Upper lobe of left lung (tissue), 4 donors: ENCODE measurements at regions not wholly inside any gene's neighbourhood (a gene's known extent, or its start where the extent isn't known, plus 50 kb on each side); places are given as distances from the start of the nearest gene placed in this dataset.
"Not testable (repeated sequence)": the region's sequence is repeated elsewhere in the genome, so short reads cannot be mapped to it uniquely, and the experiment has no call there.

Experiments used
- EP300 ChIP-seq, 4 donors: sonication (generic); formaldehyde crosslinking; IDR thresholded peaks; one replicate each; pipeline ENCODE4 v1.5.1; 2017; ENCODE audit warnings: antibody characterized with exemption in 4 of 4, control low read depth in 2 of 4
- TF ChIP-seq, protein P1 (sequence below), 6 experiments: fragments of 450-650 bp in 4 of 6; fragments of 200-600 bp in 2 of 6; sonication (generic) in 2 of 6; IDR thresholded peaks; one replicate each; pipeline ENCODE4 v1.5.1; 2016 to 2019; ENCODE audit warnings: antibody characterized with exemption in 6 of 6

DNA sequence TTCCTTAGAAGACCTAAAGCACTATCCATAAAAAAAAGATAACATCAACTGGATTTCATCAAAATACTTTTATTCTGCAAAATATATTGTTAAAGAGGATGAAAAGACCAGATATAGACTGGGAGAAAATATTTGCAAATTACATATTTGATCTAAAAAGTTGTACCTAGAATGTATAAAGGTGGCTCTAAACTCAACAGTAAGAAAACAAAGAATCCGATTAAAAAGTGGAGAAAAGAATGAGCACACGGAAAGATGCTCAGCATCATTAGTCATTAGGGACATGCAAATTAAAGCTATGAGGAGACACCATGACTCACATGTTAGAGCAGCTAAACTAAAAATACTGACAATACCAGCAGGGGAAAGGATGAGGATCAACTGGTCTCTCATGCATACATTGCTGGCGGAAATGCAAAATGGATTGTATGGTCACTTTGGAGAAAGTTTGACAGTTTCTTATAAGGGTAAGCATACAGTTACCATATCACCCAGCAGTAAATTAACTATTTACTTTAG lies 298.4 kb upstream of the PLGLB2 start:
- TF ChIP-seq, protein P1, sequence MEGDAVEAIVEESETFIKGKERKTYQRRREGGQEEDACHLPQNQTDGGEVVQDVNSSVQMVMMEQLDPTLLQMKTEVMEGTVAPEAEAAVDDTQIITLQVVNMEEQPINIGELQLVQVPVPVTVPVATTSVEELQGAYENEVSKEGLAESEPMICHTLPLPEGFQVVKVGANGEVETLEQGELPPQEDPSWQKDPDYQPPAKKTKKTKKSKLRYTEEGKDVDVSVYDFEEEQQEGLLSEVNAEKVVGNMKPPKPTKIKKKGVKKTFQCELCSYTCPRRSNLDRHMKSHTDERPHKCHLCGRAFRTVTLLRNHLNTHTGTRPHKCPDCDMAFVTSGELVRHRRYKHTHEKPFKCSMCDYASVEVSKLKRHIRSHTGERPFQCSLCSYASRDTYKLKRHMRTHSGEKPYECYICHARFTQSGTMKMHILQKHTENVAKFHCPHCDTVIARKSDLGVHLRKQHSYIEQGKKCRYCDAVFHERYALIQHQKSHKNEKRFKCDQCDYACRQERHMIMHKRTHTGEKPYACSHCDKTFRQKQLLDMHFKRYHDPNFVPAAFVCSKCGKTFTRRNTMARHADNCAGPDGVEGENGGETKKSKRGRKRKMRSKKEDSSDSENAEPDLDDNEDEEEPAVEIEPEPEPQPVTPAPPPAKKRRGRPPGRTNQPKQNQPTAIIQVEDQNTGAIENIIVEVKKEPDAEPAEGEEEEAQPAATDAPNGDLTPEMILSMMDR (IDR thresholded peaks at IDR 0.05) = not testable (repeated sequence)
- TF ChIP-seq EP300 (IDR thresholded peaks at IDR 0.05) = not testable (repeated sequence)
